ENCODE measurements at regions not wholly inside any gene's neighbourhood (a gene's known extent, or its start where the extent isn't known, plus 50 kb on each side); places are given as distances from the start of the nearest gene placed in this dataset.

GRCh38 chr18:27447451-27447881, 262.4 kb upstream of the CHST9 start:
- no peaks in the 10 kb centered on the region for H3K4me1 Mint-ChIP-seq

DNA sequence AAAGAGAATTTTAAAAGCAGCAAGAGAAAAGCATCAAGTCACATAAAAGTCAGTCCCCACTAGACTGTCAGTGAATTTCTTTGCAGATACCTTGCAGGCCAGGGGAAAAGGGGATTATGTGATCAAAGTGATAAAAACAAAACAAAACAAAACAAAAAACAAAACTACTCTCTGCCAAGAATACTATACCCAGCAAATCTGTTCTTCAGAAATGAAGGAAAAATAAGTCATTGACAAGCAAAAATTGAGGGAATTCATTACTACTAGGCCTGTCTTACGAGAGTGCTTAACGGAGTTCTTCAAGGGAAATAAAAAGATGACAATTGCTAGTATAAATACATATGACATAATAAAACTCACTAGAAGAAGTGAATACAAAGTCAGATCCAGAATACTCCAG, 245.5 kb upstream of the CHST9 start:
- H3K27me3 Mint-ChIP-seq: no peaks in the 10 kb centered on the region

More at GRCh38 chr18:27447451-27447881, 262.4 kb upstream of the CHST9 start:
- no peak for ATAC-seq (ENCODE audit: low read depth in 2 of 2)
- H3K27ac Mint-ChIP-seq: no peak overlapping the region
- H3K27ac ChIP-seq (ENCODE audit: insufficient read depth, low read length, poor library complexity, severe bottlenecking): no peak overlapping the region
- H3K4me3 ChIP-seq (ENCODE audit: low read depth, low read length): no peak overlapping the region
- H3K36me3 Mint-ChIP-seq: no peaks in the 10 kb centered on the region
- no peaks in the 10 kb centered on the region for H3K4me1 ChIP-seq (ENCODE audit: control insufficient read depth, insufficient read depth, low read length, poor library complexity, severe bottlenecking)
- H3K27me3 Mint-ChIP-seq: no peaks in the 10 kb centered on the region
- no peaks in the 10 kb centered on the region for H3K36me3 ChIP-seq (ENCODE audit: control insufficient read depth, insufficient read depth, low read length)
- no peak for DNase-seq
- peaks cover 0 to 4% of the 10 kb centered on the region in 2 experiments for H3K9me3 ChIP-seq (ENCODE audit: control insufficient read depth in 2 of 2, low read length in 2 of 2)
- H3K27me3 ChIP-seq (ENCODE audit: control insufficient read depth, insufficient read depth, low read length): no peaks in the 10 kb centered on the region
- H3K4me3 Mint-ChIP-seq: no peak overlapping the region
- peaks cover 0 to 27% (median 4%) of the 10 kb centered on the region in 7 donors for H3K9me3 Mint-ChIP-seq

GRCh38 chr18:27428716-27429475, 243.8 kb upstream of the CHST9 start:
- no peak for ATAC-seq (ENCODE audit: low read depth in 2 of 2)

More for the DNA sequence above, 245.5 kb upstream of the CHST9 start:
- no peaks in the 10 kb centered on the region for H3K27me3 ChIP-seq (ENCODE audit: control insufficient read depth, insufficient read depth, low read length)
- DNase-seq (no peak), ATAC-seq (ENCODE audit: low read depth in 2 of 2) (no peak)
- no peak overlapping the region for H3K27ac ChIP-seq (ENCODE audit: insufficient read depth, low read length, poor library complexity, severe bottlenecking)
- no peak overlapping the region for H3K4me3 Mint-ChIP-seq
- H3K9me3 Mint-ChIP-seq: peaks cover 0 to 27% (median 7%) of the 10 kb centered on the region in 7 donors
- H3K4me1 ChIP-seq (ENCODE audit: control insufficient read depth, insufficient read depth, low read length, poor library complexity, severe bottlenecking): no peaks in the 10 kb centered on the region
- H3K36me3 ChIP-seq (ENCODE audit: control insufficient read depth, insufficient read depth, low read length): no peaks in the 10 kb centered on the region
- no peak overlapping the region for H3K27ac Mint-ChIP-seq
- no peak overlapping the region for H3K4me3 ChIP-seq (ENCODE audit: low read depth, low read length)
- no peaks in the 10 kb centered on the region for H3K4me1 Mint-ChIP-seq
- peaks cover 2 to 11% of the 10 kb centered on the region in 2 experiments for H3K9me3 ChIP-seq (ENCODE audit: control insufficient read depth in 2 of 2, low read length in 2 of 2)
- no peaks in the 10 kb centered on the region for H3K36me3 Mint-ChIP-seq

GRCh38 chr18:27428120-27428519, 243.0 kb upstream of the CHST9 start:
- Mint-ChIP-seq H3K27me3 (no peaks in the 10 kb centered on the region), H3K36me3 (no peaks in the 10 kb centered on the region), H3K4me1 (no peaks in the 10 kb centered on the region), H3K27ac (no peak overlapping the region), H3K4me3 (no peak overlapping the region), H3K9me3 (peaks cover 0 to 20% (median 6%) of the 10 kb centered on the region in 7 donors)
- no peak for ATAC-seq (ENCODE audit: low read depth in 2 of 2)
- Histone ChIP-seq H3K36me3 (ENCODE audit: control insufficient read depth, insufficient read depth, low read length) (no peaks in the 10 kb centered on the region), H3K4me1 (ENCODE audit: control insufficient read depth, insufficient read depth, low read length, poor library complexity, severe bottlenecking) (no peaks in the 10 kb centered on the region), H3K27ac (ENCODE audit: insufficient read depth, low read length, poor library complexity, severe bottlenecking) (no peak overlapping the region), H3K27me3 (ENCODE audit: control insufficient read depth, insufficient read depth, low read length) (no peaks in the 10 kb centered on the region), H3K9me3 (ENCODE audit: control insufficient read depth in 2 of 2, low read length in 2 of 2) (peaks cover 2 to 11% of the 10 kb centered on the region in 2 experiments), H3K4me3 (ENCODE audit: low read depth, low read length) (no peak overlapping the region)
- no peak for DNase-seq

More at GRCh38 chr18:27428716-27429475, 243.8 kb upstream of the CHST9 start:
- DNase-seq: no peak
- no peaks in the 10 kb centered on the region for H3K4me1 ChIP-seq (ENCODE audit: control insufficient read depth, insufficient read depth, low read length, poor library complexity, severe bottlenecking)
- no peak overlapping the region for H3K27ac ChIP-seq (ENCODE audit: insufficient read depth, low read length, poor library complexity, severe bottlenecking)
- H3K27me3 ChIP-seq (ENCODE audit: control insufficient read depth, insufficient read depth, low read length): no peaks in the 10 kb centered on the region
- Mint-ChIP-seq H3K36me3 (no peaks in the 10 kb centered on the region), H3K9me3 (peaks cover 0 to 19% (median 6%) of the 10 kb centered on the region in 7 donors), H3K4me1 (no peaks in the 10 kb centered on the region), H3K27ac (no peak overlapping the region), H3K4me3 (no peak overlapping the region), H3K27me3 (no peaks in the 10 kb centered on the region)
- peaks cover 2 to 11% of the 10 kb centered on the region in 2 experiments for H3K9me3 ChIP-seq (ENCODE audit: control insufficient read depth in 2 of 2, low read length in 2 of 2)
- no peak overlapping the region for H3K4me3 ChIP-seq (ENCODE audit: low read depth, low read length)
- no peaks in the 10 kb centered on the region for H3K36me3 ChIP-seq (ENCODE audit: control insufficient read depth, insufficient read depth, low read length)

GRCh38 chr18:27423581-27423980, 238.5 kb upstream of the CHST9 start:
- no peaks in the 10 kb centered on the region for H3K4me1 ChIP-seq (ENCODE audit: control insufficient read depth, insufficient read depth, low read length, poor library complexity, severe bottlenecking)
- no peaks in the 10 kb centered on the region for H3K36me3 Mint-ChIP-seq
- no peak for ATAC-seq (ENCODE audit: low read depth in 2 of 2)
- H3K4me3 Mint-ChIP-seq: no peak overlapping the region
- H3K4me1 Mint-ChIP-seq: no peaks in the 10 kb centered on the region
- no peaks in the 10 kb centered on the region for H3K36me3 ChIP-seq (ENCODE audit: control insufficient read depth, insufficient read depth, low read length)
- no peak for DNase-seq
- no peaks in the 10 kb centered on the region for H3K27me3 Mint-ChIP-seq
- peaks cover 0 to 19% (median 2%) of the 10 kb centered on the region in 7 donors for H3K9me3 Mint-ChIP-seq
- no peaks in the 10 kb centered on the region for H3K9me3 ChIP-seq (ENCODE audit: control insufficient read depth in 2 of 2, low read length in 2 of 2)
- H3K27ac Mint-ChIP-seq: no peak overlapping the region
- H3K27me3 ChIP-seq (ENCODE audit: control insufficient read depth, insufficient read depth, low read length): no peaks in the 10 kb centered on the region
- H3K27ac ChIP-seq (ENCODE audit: insufficient read depth, low read length, poor library complexity, severe bottlenecking): no peak overlapping the region
- H3K4me3 ChIP-seq (ENCODE audit: low read depth, low read length): no peak overlapping the region

DNA sequence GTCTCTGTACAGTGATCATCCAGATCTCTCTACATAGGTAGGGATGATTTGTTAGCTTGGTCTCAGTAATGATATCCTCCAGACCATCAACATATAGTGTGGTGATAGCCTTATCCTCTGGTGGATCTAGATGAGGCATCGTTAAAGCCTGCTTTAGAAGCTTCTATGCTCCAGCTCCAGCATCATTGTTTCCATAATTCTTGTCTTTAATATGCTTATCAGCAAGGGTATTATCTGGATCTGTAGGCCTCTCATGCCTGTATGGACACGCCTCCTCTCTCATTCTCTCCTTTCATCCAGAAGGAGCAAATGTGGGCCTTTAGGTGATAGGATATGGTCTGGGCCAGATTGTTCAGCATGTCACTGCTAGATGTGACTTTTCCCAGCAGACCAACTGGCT, 234.5 kb upstream of the CHST9 start:
- Histone ChIP-seq H3K36me3 (ENCODE audit: control insufficient read depth, insufficient read depth, low read length) (no peaks in the 10 kb centered on the region), H3K4me1 (ENCODE audit: control insufficient read depth, insufficient read depth, low read length, poor library complexity, severe bottlenecking) (no peaks in the 10 kb centered on the region), H3K27me3 (ENCODE audit: control insufficient read depth, insufficient read depth, low read length) (no peaks in the 10 kb centered on the region), H3K4me3 (ENCODE audit: low read depth, low read length) (no peak overlapping the region), H3K9me3 (ENCODE audit: control insufficient read depth in 2 of 2, low read length in 2 of 2) (no peaks in the 10 kb centered on the region), H3K27ac (ENCODE audit: insufficient read depth, low read length, poor library complexity, severe bottlenecking) (no peak overlapping the region)
- ATAC-seq (ENCODE audit: low read depth in 2 of 2): no peak
- Mint-ChIP-seq H3K36me3 (no peaks in the 10 kb centered on the region), H3K4me3 (no peak overlapping the region), H3K27ac (no peak overlapping the region), H3K27me3 (no peaks in the 10 kb centered on the region), H3K4me1 (no peaks in the 10 kb centered on the region), H3K9me3 (peaks cover 2 to 12% (median 8%) of the 10 kb centered on the region in 7 donors)
- DNase-seq: no peak

DNA sequence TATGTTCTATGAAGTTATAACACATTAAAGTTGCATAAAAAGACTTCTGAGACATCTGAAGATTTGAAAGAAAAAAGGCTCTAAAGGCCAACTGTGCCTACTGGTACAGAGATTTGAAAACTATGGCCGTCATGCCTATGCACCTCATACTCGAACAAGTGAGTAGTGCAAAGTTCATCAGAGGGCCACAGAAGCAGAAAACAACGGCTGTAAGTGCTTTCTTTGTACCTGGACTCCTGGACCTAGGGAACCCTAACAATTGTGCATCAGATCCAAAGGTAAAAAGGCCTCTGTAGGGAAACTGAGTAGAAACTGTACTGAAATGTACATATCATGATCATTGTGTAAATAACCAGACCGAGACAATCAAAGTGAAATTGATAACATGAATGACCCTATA, 230.4 kb upstream of the CHST9 start:
- no peak for ATAC-seq (ENCODE audit: low read depth in 2 of 2)
- Mint-ChIP-seq H3K27ac (no peak overlapping the region), H3K4me3 (no peak overlapping the region), H3K36me3 (no peaks in the 10 kb centered on the region), H3K27me3 (no peaks in the 10 kb centered on the region), H3K4me1 (no peaks in the 10 kb centered on the region), H3K9me3 (peaks cover 3 to 25% (median 6%) of the 10 kb centered on the region in 7 donors)
- no peak for DNase-seq
- Histone ChIP-seq H3K9me3 (ENCODE audit: control insufficient read depth in 2 of 2, low read length in 2 of 2) (no peaks in the 10 kb centered on the region), H3K4me1 (ENCODE audit: control insufficient read depth, insufficient read depth, low read length, poor library complexity, severe bottlenecking) (no peaks in the 10 kb centered on the region), H3K4me3 (ENCODE audit: low read depth, low read length) (no peak overlapping the region), H3K27ac (ENCODE audit: insufficient read depth, low read length, poor library complexity, severe bottlenecking) (no peak overlapping the region), H3K36me3 (ENCODE audit: control insufficient read depth, insufficient read depth, low read length) (no peaks in the 10 kb centered on the region), H3K27me3 (ENCODE audit: control insufficient read depth, insufficient read depth, low read length) (no peaks in the 10 kb centered on the region)

DNA sequence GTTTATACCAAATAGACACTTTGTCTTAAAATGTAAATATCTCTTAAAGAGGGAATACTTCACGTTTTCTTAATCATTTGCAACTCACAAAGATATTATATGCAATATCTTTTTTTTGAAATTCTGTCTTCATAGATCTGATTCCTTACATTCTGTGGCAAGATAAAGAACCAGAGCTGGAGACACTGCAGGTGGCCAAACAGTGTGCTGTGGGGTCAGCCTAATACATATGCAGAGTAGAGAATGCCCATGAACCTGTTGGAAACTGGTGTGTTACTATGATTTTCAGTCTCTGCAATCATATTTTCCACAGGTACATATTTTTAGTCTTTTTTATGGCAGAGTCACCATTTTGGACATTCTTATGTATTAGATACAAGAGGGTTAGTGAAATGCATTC, 229.6 kb upstream of the CHST9 start:
- no peak for ATAC-seq (ENCODE audit: low read depth in 2 of 2)
- DNase-seq: no peak
- no peaks in the 10 kb centered on the region for H3K27me3 Mint-ChIP-seq
- H3K27ac Mint-ChIP-seq: no peak overlapping the region
- peaks cover 3 to 28% (median 6%) of the 10 kb centered on the region in 7 donors for H3K9me3 Mint-ChIP-seq
- Histone ChIP-seq H3K9me3 (ENCODE audit: control insufficient read depth in 2 of 2, low read length in 2 of 2) (no peaks in the 10 kb centered on the region), H3K27ac (ENCODE audit: insufficient read depth, low read length, poor library complexity, severe bottlenecking) (no peak overlapping the region), H3K27me3 (ENCODE audit: control insufficient read depth, insufficient read depth, low read length) (no peaks in the 10 kb centered on the region), H3K4me3 (ENCODE audit: low read depth, low read length) (no peak overlapping the region), H3K4me1 (ENCODE audit: control insufficient read depth, insufficient read depth, low read length, poor library complexity, severe bottlenecking) (no peaks in the 10 kb centered on the region), H3K36me3 (ENCODE audit: control insufficient read depth, insufficient read depth, low read length) (no peaks in the 10 kb centered on the region)
- no peak overlapping the region for H3K4me3 Mint-ChIP-seq
- no peaks in the 10 kb centered on the region for H3K4me1 Mint-ChIP-seq
- no peaks in the 10 kb centered on the region for H3K36me3 Mint-ChIP-seq
